A549 (cell line): ENCODE measurements at regions not wholly inside any gene's neighbourhood (a gene's known extent, or its start where the extent isn't known, plus 50 kb on each side); places are given as distances from the start of the nearest gene placed in this dataset.
A peak's percentile ranks its signal among the peaks of the same experiment; 100 is the strongest.
"Not testable (repeated sequence)": the region's sequence is repeated elsewhere in the genome, so short reads cannot be mapped to it uniquely, and the experiment has no call there.

ENCODE experiments used
- ATAC-seq, 2 experiments: fragments of 200-7000 bp in 1 of 2; fragments of >200 bp in 1 of 2; cut with Nextera tagmentation in 1 of 2; cut with Tn5 transposase in 1 of 2; 3 replicates each; pipeline versions ENCODE4 v1.8.0 to v1.9.1; 2018 to 2020; ENCODE audit warnings: mild to moderate bottlenecking in 1 of 2, moderate library complexity in 1 of 2
- CTCF ChIA-PET: fragments of 300-600 bp; sonication (Branson Sonifier 250); formaldehyde crosslinking; extraction: SDS; loops from one replicate; lab custom pipeline; 2021; ENCODE audit warnings: antibody characterized with exemption, inconsistent platforms; lab: Yijun Ruan, JAX
- POLR2A ChIA-PET: fragments of 350-600 bp; formaldehyde crosslinking; extraction: SDS; loops from one replicate; lab custom pipeline; 2021; ENCODE audit warnings: antibody characterized with exemption, inconsistent platforms; lab: Yijun Ruan, JAX
- DNase-seq, 2 experiments: peaks; one replicate each; pipeline versions ENCODE4 v3.0.0 to v3.0.0-alpha.2; 2011 to 2016; ENCODE audit warnings: low read depth in 1 of 2, low spot score in 1 of 2
- FAIRE-seq: peaks from 2 replicates; lab custom pipeline; 2011; peaks lifted over from hg19 to GRCh38; lab: Jason Lieb, UNC
- H3K27ac ChIP-seq, 2 experiments: fragments of >200 bp; sonication (Bioruptor Twin); formaldehyde crosslinking; 3 replicates each; pipeline ENCODE4 v1.5.1; 2016 to 2017
- H3K4me1 ChIP-seq: fragments of >200 bp; sonication (Bioruptor Twin); formaldehyde crosslinking; 3 replicates; pipeline ENCODE4 v1.6.1; 2016
- H3K4me2 ChIP-seq: fragments of >200 bp; sonication (Bioruptor Twin); formaldehyde crosslinking; 3 replicates; pipeline ENCODE4 v1.6.1; 2016
- H3K4me3 ChIP-seq: fragments of >200 bp; sonication (Bioruptor Twin); formaldehyde crosslinking; 3 replicates; pipeline ENCODE4 v1.5.1; 2016
- H3K9me3 ChIP-seq: fragments of >200 bp; sonication (Bioruptor Twin); formaldehyde crosslinking; 3 replicates; pipeline ENCODE4 v1.6.1; 2016
- BCL3 ChIP-seq: fragments of >200 bp; sonication (Bioruptor Twin); formaldehyde crosslinking; IDR thresholded peaks from 3 replicates; pipeline ENCODE4 v1.6.1; 2016
- CBX2 ChIP-seq: fragments of 200-600 bp; sonication (generic); IDR thresholded peaks from 2 replicates; pipeline ENCODE4 v1.6.1; 2016; ENCODE audit warnings: low read depth, mild to moderate bottlenecking, borderline replicate concordance
- CEBPB ChIP-seq, 2 experiments: fragments of >200 bp in 1 of 2; sonication (Bioruptor Twin) in 1 of 2; formaldehyde crosslinking in 1 of 2; IDR thresholded peaks; 2 replicates each; pipeline ENCODE4 v1.6.1; 2012 to 2016
- CTCF ChIP-seq: fragments of >200 bp; sonication (Bioruptor Twin); formaldehyde crosslinking; IDR thresholded peaks from 3 replicates; pipeline ENCODE4 v1.5.1; 2016
- EHF ChIP-seq: fragments of 250-450 bp; sonication (Bioruptor Pico); IDR thresholded peaks from 2 replicates; pipeline ENCODE4 v1.5.0; 2020; ENCODE audit warnings: mild to moderate bottlenecking
- EP300 ChIP-seq, 2 experiments: fragments of >200 bp; sonication (Bioruptor Twin); formaldehyde crosslinking; IDR thresholded peaks; 2 replicates in 1 of 2; 3 replicates in 1 of 2; pipeline ENCODE4 v1.6.1; 2016 to 2017
- FOSL2 ChIP-seq, 2 experiments: fragments of 450-650 bp in 1 of 2; fragments of >200 bp in 1 of 2; sonication (Bioruptor Twin) in 1 of 2; formaldehyde crosslinking; IDR thresholded peaks; 2 replicates each; pipeline versions ENCODE4 v1.5.0 to v1.6.1; 2016 to 2020; ENCODE audit warnings: mild to moderate bottlenecking in 1 of 2, moderate library complexity in 1 of 2
- GATA3 ChIP-seq: IDR thresholded peaks from 2 replicates; pipeline ENCODE4 v1.6.1; 2012; ENCODE audit warnings: borderline replicate concordance
- JUN ChIP-seq, 2 experiments: fragments of >200 bp; sonication (Bioruptor Twin); formaldehyde crosslinking; IDR thresholded peaks; 2 replicates in 1 of 2; 3 replicates in 1 of 2; pipeline ENCODE4 v1.6.1; 2016 to 2017
- JUNB ChIP-seq: fragments of >200 bp; sonication (Bioruptor Twin); formaldehyde crosslinking; IDR thresholded peaks from 2 replicates; pipeline ENCODE4 v1.6.1; 2016
- PHF8 ChIP-seq: fragments of 200-600 bp; sonication (generic); IDR thresholded peaks from 2 replicates; pipeline ENCODE4 v1.6.1; 2016; ENCODE audit warnings: low read depth, mild to moderate bottlenecking, antibody characterized with exemption, moderate library complexity, borderline replicate concordance
- RAD21 ChIP-seq, 2 experiments: fragments of >200 bp in 1 of 2; sonication (Bioruptor Twin) in 1 of 2; formaldehyde crosslinking in 1 of 2; IDR thresholded peaks in 1 of 2; conservative IDR thresholded peaks in 1 of 2; 2 replicates in 1 of 2; 3 replicates in 1 of 2; pipeline ENCODE4 v1.6.1; 2012 to 2018; ENCODE audit warnings: inconsistent platforms in 1 of 2
- SMC3 ChIP-seq: fragments of >200 bp; sonication (Bioruptor Twin); formaldehyde crosslinking; IDR thresholded peaks from 3 replicates; pipeline ENCODE4 v1.6.1; 2018; ENCODE audit warnings: inconsistent platforms
- WGBS: methylation state at CpG from one replicate; pipeline ENCODE4 v1.1.6; 2017; ENCODE audit errors: missing lambda C conversion rate; 5-methylcytosine and 5-hydroxymethylcytosine counted together

DNA sequence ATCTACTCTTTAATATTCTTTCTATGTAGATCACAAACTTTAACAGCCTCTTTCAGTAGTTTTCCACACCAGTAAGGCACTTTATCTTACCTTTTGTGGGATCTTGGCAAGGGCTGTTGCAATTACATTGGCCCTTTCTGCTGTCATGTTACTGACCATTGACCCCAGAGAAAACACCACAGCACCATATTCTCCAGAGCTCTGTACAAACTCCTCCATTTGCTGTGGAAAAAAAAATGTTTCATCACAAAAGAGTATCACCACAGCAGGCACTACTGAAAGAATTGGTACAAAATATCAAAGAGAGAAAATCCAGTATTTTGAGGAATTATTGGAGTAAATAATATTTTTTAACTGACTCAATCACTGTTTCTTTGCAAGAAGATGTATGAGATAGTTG, 62.3 kb upstream of the UGT2A3 start:
- POLR2A ChIA-PET, H3K4me3 ChIP-seq, H3K4me1 ChIP-seq, H3K9me3 ChIP-seq, FAIRE-seq, DNase-seq, ATAC-seq, CTCF ChIA-PET, H3K4me2 ChIP-seq, H3K27ac ChIP-seq: not testable (repeated sequence)

DNA sequence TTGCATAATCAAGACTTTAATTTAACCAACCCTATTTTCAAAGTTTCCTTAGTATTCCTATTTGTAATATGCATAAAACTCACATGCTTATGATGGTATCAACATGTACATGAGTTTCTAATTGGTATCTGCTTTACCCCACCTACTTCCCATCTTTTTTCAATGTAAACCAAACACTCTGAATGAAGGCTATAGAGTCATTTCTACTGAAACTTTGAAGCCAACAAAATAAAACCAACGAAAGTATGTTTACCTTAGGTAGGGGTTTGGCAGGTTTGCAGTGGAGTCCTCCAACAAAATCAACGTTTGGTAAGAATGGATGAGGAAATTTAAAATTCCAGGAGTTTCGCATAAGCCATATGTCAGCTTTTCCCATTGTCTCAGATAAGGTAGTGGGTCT, 66.4 kb upstream of the UGT2A3 start:
- H3K4me2 ChIP-seq, CTCF ChIA-PET, H3K9me3 ChIP-seq, FAIRE-seq, DNase-seq, POLR2A ChIA-PET, H3K4me3 ChIP-seq, ATAC-seq: not testable (repeated sequence)
- peaks cover 24% of the 10 kb centered on the region for H3K4me1 ChIP-seq
- peak overlapping the region in 1 of 2 experiments; percentile 64; a peak in 2 of 6 replicates for H3K27ac ChIP-seq
- WGBS, result 59% methylated on average over 3 of the region's 3 CpGs

DNA sequence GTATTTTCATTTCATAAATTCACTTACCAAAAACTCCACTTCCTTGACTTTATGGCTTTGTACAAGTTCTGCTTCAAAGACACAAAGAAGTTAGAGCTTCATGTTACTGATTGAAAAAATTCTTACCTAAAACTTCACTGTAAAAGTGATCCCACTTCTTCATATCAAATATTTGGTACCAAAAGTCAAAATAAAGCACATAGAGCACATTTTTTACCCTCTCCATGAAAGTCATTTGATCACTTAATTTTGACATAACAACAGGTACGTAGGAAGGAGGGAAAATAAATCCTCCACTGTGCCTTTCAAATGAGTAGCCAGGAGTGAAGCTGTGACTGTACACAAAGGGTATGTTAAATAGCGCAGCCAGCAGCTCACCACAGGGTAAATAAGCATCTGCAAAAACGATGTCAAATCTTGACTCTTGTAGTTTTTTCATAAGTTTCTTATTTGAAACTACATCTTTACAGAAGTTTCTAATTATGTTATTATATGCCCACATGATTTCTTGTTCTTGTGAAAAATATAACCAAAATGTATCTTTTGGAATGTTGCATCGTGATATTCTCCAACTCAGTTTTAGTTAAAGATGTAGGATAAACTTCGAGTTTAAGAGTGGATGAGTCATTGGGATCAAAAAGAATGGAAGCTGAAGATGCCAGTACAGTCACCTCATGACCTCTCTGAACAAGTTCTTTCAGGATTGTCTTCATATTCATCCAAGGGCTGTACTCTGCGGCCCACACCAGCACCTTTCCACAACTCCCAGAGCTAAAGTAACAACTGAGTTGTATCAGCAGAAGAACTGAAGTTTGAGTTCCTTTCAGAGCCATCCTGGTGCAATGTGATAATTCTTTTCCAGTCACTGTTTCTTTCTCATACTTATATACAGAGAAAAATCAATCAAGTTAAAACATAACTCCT, 68.2 kb upstream of the UGT2A3 start:
- peak overlapping the region; percentile 67 for H3K4me2 ChIP-seq
- POLR2A ChIA-PET, H3K4me3 ChIP-seq, FAIRE-seq, H3K9me3 ChIP-seq, CTCF ChIA-PET: not testable (repeated sequence)
- H3K4me1 ChIP-seq, result peaks cover 24% of the 10 kb centered on the region
- ATAC-seq, result peak; percentile 70 to 80; a peak in 5 of 6 replicates
- peak overlapping the region; percentile 71 to 83 for H3K27ac ChIP-seq
- peak in 1 of 2 experiments; percentile 88 for DNase-seq
- 2% methylated on average over 6 of the region's 6 CpGs for WGBS
- TF ChIP-seq FOSL2 (IDR thresholded peaks at IDR 0.05) (0 out of 2 replicates have a peak, but pooled peaks have one; percentile 22), FOSL2 (CRISPR knock-in tag; IDR thresholded peaks at IDR 0.05) (peak; percentile 88), RAD21 (conservative IDR thresholded peaks at IDR 0.05 in 1 of 2, IDR thresholded peaks at IDR 0.05 in 1 of 2) (peak in 1 of 2 experiments; percentile 43; a peak in 2 of 5 replicates), SMC3 (peak; percentile 13; the same call in 2 of the 3 replicates)
- TF ChIP-seq, all 56 proteins: peak for 3; not testable (repeated sequence) for 53

DNA sequence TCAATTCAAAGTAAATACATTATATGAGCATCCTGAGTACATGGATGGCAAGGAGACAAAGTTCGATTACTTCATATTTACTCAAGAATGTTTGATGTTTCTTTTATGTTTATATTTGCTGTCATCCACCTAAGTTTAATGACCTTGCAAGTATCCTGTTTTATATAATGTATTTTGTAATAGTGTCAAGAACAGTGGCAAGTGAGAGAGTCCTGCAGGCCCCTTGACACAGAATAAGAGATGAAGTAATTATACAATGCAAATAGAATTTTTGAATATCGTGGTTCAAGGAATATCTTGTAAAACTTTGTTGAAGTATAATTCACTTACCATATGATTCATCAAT, 68.8 kb upstream of the UGT2A3 start:
- H3K27ac ChIP-seq, result peak overlapping the region; percentile 71 to 83
- 1% methylated on average over 2 of the region's 2 CpGs for WGBS
- H3K9me3 ChIP-seq; POLR2A ChIA-PET; H3K4me3 ChIP-seq; FAIRE-seq; CTCF ChIA-PET; TF ChIP-seq FOSL2 (CRISPR knock-in tag; IDR thresholded peaks at IDR 0.05): not testable (repeated sequence)
- peaks cover 26% of the 10 kb centered on the region for H3K4me1 ChIP-seq
- DNase-seq, result peak in 1 of 2 experiments; percentile 69
- peak in 1 of 2 experiments; percentile 43; a peak in 2 of 6 replicates for ATAC-seq
- TF ChIP-seq FOSL2 (IDR thresholded peaks at IDR 0.05), result 0 out of 2 replicates have a peak, but pooled peaks have one; percentile 4
- TF ChIP-seq GATA3, result peak; percentile 70
- TF ChIP-seq CEBPB (IDR thresholded peaks at IDR 0.05), result peak; percentile 54 to 56; a peak in 2 of 4 replicates
- TF ChIP-seq EP300 (IDR thresholded peaks at IDR 0.05), result peak; percentile 62 to 69; a peak in 4 of 5 replicates
- TF ChIP-seq JUN (IDR thresholded peaks at IDR 0.05), result 0 out of 5 replicates have a peak, but pooled peaks of 1 of the 2 experiments have one; percentile 62
- TF ChIP-seq JUNB, result peak; percentile 69
- 0 out of 3 replicates have a peak, but pooled peaks have one; percentile 38 for TF ChIP-seq BCL3
- TF ChIP-seq RAD21 (conservative IDR thresholded peaks at IDR 0.05 in 1 of 2, IDR thresholded peaks at IDR 0.05 in 1 of 2), result peak in 1 of 2 experiments; percentile 39; a peak in 3 of 5 replicates
- H3K4me2 ChIP-seq, result peak overlapping the region; percentile 67

GRCh38 chr4:69025191-69025998, 70.9 kb upstream of the UGT2B7 start:
- Histone ChIP-seq H3K27ac (peak overlapping the region; percentile 32 to 75; a peak in 5 of 6 replicates), H3K4me3 (no peak overlapping the region), H3K4me1 (peaks cover 16% of the 10 kb centered on the region), H3K4me2 (no peak overlapping the region), H3K9me3 (peaks cover 8% of the 10 kb centered on the region; the same call in 1 of the 3 replicates)
- ATAC-seq (peak; percentile 47 to 82; a peak in 4 of 6 replicates), FAIRE-seq (no peak), DNase-seq (peak in 1 of 2 experiments; percentile 50)
- ChIA-PET POLR2A (no interaction called here), CTCF (no interaction called here)
- peak; percentile 17; the same call in 1 of the 3 replicates for TF ChIP-seq CTCF
- no peak for TF ChIP-seq PHF8
- TF ChIP-seq CBX2, result no peak
- peak; percentile 39 to 53 for TF ChIP-seq RAD21 (conservative IDR thresholded peaks at IDR 0.05 in 1 of 2, IDR thresholded peaks at IDR 0.05 in 1 of 2)
- no peak for TF ChIP-seq EHF (CRISPR knock-in tag)
- 47% methylated on average over 3 of the region's 4 CpGs for WGBS
